GM12892 (cell line): ENCODE measurements at regions not wholly inside any gene's neighbourhood (a gene's known extent, or its start where the extent isn't known, plus 50 kb on each side); places are given as distances from the start of the nearest gene placed in this dataset.

ENCODE experiments used
- DNase-seq: peaks from one replicate; pipeline ENCODE4 v3.0.0; 2011; ENCODE audit not compliant: insufficient read length
- FAIRE-seq: peaks from 2 replicates; lab custom pipeline; 2011; peaks lifted over from hg19 to GRCh38; lab: Jason Lieb, UNC
- POLR2A ChIP-seq: IDR thresholded peaks from 2 replicates; pipeline ENCODE4 v1.6.1; 2011; ENCODE audit warnings: low read depth, low read length, control low read depth
- POLR2AphosphoS5 ChIP-seq: IDR thresholded peaks from 2 replicates; pipeline ENCODE4 v1.6.1; 2011; ENCODE audit warnings: low read depth, low read length, control low read depth
- TAF1 ChIP-seq: IDR thresholded peaks from 2 replicates; pipeline ENCODE4 v1.6.1; 2011; ENCODE audit warnings: low read depth, mild to moderate bottlenecking, control low read depth, low read length, borderline replicate concordance

DNA sequence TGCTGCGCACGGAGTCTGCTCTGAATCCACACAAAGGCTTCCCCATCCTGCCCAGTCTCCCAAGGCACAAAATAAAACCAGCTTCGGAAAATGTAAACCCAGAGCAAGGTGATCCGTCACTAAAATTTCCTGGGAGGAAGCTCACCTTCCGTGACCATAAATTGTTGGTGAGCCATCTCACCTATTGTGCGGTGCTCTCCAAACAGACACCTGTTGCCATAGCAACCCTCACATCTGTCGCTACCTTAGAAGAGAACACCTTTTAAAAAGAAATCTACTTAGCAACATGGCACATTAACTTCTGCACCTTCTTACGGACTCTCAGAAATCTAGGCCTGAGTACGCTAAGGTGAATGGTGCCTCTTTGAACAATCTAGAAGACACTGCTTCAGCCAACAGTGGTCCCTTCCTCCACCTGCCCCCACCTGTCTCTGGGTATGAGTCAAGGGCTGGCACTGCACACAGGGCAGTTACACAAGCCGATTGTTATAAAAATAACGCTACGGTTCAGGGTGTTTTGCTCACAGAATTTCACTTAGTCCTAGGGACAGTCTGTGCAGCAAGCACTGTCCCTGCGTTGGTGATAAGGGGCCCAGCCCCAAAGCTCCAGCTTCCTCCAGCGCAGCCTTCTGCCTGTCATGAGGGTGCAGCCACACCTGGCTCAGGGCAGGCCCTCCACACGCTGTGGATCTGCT lies 114.9 kb upstream of the ID2 start:
- FAIRE-seq (no peak), DNase-seq (no peak)
- TF ChIP-seq POLR2A: no peak
- TF ChIP-seq POLR2AphosphoS5: no peak
- TF ChIP-seq TAF1: no peak

DNA sequence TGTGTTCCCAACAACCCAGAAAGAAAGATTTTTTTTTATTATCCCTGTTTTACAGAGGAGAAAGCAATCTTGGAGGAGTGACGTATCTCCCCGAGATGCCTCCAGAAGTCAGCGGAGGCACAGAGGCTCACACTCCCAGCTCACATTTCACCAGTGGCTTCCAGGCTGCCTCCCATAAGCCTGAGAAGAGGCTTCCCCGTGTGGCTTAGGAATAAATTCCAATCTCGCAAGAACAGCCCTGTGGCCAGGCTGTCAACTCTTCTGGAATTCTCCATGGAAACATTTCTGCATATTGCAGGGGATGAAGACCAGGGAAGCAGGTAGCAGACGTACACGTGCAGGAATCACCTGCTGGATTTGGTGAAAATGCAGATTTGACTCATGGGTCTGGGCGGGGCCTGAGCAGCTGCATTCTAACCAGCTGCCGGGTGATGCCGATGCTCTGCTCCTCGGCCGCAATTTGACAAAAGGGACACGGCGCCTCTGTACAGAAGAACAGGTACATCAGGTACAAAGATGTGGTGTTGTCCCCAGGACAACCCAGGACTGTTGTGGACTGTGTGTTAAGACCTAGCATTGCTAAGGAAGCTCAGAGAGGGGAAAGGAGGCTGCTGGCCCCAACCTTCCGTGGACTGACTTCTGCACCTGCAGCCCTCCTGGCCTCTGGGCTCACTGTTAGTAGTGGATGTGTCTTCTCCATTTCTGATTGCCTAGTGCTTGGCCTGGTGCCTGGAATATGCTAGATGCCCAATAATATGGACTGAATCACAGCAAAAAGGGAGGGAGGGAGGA lies 114.2 kb upstream of the ID2 start:
- no peak for FAIRE-seq
- no peak for DNase-seq
- no peak for TF ChIP-seq TAF1
- TF ChIP-seq POLR2A: no peak
- no peak for TF ChIP-seq POLR2AphosphoS5

DNA sequence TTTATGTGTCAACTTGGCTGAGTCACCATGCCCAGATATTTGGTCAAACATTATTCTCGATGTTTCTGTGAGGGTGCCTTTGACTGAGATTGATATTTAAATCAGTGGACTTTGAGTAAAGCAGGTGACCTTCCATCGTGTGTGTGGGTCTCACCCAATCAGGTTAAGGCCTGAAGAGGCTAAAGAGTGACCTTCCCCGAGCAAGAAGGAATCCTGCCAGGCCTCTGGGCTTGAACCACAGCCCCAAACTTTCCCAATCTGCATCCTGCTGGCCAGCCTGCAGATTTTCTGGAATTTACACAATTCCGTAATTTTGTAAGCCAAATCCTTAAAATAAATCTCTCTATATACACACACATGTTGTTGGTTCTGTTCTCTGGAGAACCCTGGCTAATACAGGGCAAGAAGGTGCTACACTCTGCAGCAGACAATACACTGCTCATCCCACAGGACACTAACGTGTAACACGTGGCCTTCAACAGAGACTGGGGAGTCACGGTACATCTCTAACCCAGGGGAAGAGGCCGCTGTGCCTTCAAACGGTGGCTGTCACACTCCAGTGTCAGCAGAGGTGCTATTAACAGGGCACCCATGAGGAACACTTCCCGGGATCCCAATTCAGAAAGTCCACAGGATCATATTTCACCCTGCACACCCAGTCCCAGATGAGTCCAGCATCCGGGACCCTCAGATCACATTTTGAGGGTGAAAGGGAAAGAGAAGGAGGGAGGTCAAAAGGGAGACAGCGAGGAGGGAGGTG lies 113.1 kb upstream of the ID2 start:
- no peak for FAIRE-seq
- TF ChIP-seq POLR2AphosphoS5 (no peak), POLR2A (no peak), TAF1 (no peak)

DNA sequence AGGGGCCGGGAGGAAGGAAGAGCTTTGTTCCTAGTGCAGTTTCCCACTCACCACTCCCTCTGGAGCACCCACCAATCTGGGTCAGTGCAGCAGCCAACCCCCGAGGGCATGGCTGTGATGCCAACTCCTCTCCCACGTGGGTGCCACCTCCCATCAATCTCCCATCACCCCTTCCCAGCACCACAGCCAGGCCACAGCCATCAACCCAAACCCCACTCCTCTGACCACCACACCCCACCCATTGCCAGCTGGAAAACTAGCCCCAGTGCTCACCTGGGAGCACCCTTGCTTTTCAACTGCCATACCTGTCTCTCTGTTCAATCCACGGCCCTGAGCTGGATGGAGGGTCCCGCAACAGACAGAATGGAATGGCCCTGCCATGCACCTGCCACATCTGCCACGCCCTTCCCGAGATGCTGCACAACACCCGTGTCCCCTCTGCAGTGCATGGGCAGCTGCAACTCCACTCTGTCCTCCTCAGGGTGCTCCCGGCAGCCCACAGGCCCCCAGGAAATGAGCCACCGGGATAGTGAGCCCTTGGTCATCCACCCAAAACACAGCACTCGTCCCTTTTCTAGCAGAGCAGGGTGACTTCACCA lies 112.4 kb upstream of the ID2 start:
- FAIRE-seq (no peak), DNase-seq (no peak)
- TF ChIP-seq TAF1 (no peak), POLR2AphosphoS5 (no peak), POLR2A (no peak)

More for the DNA sequence above, 113.1 kb upstream of the ID2 start:
- DNase-seq: no peak

DNA sequence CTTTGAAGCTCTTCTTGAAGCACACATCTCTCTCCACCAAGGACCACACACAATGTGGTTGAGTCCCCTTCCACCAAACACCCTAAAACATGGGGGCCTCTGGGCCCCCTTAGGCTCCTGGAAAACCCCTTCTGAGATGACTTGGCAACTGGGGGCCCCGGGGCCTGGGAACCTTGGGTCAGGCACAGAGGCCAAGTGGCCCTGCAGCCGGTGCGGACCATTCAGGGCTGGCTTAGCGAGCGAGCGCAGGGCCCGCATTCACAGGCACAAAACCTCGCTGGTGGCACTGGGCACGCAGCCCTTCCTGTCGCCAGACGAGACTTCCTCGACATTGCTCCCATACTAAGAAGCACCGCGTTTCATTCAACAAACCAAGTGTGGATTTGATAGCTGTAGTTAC lies 111.2 kb upstream of the ID2 start:
- TF ChIP-seq POLR2A (no peak), POLR2AphosphoS5 (no peak), TAF1 (no peak)
- DNase-seq (no peak), FAIRE-seq (no peak)

DNA sequence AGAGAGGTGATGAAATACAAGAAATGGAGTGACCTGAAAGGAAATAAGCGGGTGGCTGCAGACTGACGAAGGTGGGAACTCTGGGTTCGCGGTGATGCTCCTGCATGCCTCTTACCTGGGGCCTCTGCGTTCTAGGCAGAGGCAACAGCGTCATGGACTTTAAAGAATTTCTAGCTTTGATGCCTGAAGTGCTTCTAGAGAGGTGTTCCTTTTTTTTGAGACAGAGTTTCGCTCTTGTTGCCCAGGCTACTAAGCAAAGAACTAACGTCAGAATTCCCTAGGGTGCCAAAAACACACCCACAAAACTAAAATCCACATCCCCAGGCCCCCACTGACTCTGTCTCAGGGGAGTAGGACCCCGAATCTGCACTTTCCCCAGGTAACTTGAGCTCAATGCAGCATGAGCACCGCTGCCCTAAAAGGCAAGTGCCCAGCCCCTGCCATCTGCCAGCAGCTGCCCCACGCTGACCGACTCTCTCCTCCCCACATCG lies 110.5 kb upstream of the ID2 start:
- TF ChIP-seq POLR2AphosphoS5: no peak
- no peak for TF ChIP-seq TAF1
- no peak for TF ChIP-seq POLR2A
- FAIRE-seq (no peak), DNase-seq (no peak)

DNA sequence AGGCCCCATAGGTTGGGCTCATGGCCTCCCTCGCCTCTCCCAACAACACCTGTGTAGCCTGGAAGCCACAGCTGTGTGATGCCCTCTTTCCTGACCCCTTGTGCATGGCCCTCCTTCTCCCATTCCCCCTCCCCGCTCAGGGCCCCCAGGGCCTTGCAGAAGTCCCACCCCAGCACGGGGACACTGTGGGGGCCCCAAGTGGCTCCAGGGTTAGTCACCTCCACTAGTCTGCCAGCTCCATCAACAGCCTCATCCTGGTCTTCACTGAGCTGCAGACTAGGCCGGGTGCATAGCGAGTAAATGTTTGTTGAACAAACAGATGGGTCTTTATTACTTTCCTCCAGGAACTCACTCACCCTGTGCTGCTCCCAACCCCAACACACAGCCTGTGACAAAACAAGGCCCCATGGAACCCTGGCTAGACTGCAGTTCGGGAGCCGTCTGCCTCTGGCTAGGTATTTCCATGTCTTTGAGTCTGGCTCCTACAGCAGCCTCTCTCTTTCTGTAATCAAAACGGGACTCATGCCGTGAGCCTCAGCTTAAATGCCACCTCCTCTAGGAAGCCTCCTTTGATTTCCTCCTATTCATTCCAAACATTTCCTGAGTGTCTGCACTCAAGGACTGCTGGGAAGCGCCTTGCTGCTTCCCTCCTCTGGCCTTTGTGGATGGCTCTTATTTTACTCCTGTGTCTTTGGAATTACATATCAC lies 109.9 kb upstream of the ID2 start:
- DNase-seq (no peak), FAIRE-seq (no peak)
- no peak for TF ChIP-seq POLR2AphosphoS5
- no peak for TF ChIP-seq POLR2A
- no peak for TF ChIP-seq TAF1

DNA sequence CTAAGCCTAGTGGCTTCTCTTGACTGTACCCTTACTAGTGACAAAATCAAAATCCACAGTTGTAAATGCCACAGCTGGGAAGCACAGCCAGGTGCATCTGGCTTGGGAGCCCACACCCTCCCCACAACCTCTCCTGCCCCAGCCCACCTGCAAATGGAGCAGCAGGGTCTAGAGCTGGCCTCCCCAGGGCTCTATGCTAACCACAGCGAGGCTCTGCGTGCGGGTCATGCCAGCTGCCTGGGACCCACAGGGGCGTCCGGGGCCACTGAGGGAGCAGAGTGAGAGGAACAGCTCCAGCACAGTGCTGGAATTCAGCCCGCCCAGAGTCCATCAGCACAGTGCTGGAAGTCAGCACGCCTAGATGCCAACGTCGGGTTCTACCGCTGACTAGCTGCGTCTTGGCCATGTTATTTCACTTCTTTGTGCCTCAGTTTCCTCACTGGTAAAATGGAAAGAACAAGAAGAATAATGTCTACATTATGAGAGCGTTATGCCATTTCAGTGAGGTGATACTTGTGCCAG lies 109.1 kb upstream of the ID2 start:
- DNase-seq (no peak), FAIRE-seq (no peak)
- TF ChIP-seq POLR2A: no peak
- no peak for TF ChIP-seq POLR2AphosphoS5
- no peak for TF ChIP-seq TAF1

DNA sequence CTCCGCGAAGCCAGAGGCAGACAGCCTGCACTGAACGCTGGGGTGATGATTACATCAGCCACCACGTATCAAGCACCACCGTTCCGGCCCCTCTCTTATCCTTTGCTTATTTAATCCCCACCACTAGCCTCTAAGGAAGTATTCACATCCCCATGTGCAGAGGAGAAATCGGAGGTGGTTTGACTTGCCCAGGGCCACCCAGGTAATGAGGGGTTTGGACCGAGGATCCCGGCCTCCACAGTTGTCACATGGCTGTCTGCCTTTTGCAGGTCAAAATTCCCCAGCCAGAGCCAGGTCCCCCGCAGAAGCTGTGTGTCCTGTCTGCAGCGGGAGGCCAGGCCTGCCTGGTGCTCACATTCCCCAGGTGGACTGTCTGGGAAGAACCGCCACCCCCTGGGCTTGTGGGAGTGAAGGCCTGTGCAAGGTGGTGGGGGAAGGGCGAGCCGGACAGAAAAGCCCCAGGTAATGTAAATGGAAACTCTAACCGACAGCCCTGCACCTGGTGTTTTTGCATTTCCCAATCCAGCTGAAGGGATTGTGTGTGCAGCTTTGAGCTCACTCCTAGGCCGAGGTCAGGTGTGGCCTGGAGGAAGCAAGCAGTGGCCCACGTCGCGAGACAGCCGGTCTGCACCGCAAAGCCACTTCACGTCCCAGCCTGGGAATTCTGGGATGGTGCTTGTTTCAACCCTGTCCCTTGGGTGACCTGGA lies 108.5 kb upstream of the ID2 start:
- FAIRE-seq: no peak
- no peak for DNase-seq
- no peak for TF ChIP-seq POLR2A
- TF ChIP-seq POLR2AphosphoS5: no peak

DNA sequence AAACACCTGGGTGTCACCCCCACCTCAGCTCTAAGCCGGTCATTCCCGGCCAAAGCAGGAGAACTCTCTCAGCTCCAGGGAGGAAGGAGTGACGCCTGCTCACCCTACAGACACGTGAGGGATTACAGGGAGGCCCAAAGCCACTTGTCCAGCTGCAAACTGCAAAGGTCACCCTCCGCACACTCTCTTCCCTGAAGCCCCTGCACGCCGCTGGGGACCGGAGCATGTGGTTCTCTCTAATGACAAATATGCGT lies 108.0 kb upstream of the ID2 start:
- FAIRE-seq: no peak
- DNase-seq: no peak
- no peak for TF ChIP-seq TAF1
